HuH-7 (cell line): ENCODE measurements at regions not wholly inside any gene's neighbourhood (a gene's known extent, or its start where the extent isn't known, plus 50 kb on each side); places are given as distances from the start of the nearest gene placed in this dataset.
"Not testable (repeated sequence)": the region's sequence is repeated elsewhere in the genome, so short reads cannot be mapped to it uniquely, and the experiment has no call there.

Source experiments
- DNase-seq: peaks from one replicate; pipeline ENCODE4 v3.0.0; 2011; ENCODE audit warnings: low spot score

DNA sequence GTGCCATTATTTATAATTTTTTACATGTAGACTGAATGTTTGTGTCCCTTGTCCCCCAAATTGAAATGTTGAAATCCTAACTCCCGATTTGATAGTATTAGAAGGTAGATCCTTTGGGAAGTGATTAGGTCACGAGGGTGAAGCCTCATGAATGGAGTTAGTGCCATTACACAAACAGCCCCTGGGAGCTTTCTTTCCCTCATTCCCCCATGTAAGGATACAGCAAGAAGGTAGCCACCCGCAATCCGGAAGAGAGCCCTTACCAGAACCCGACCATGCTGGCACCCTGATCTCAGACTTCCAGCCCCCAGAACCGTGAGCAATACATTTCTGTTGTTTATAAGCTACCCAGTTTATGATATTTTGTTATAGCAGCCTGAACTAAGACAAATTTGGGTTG lies 143.2 kb downstream of the NPIPB5 start:
- no peak for DNase-seq

DNA sequence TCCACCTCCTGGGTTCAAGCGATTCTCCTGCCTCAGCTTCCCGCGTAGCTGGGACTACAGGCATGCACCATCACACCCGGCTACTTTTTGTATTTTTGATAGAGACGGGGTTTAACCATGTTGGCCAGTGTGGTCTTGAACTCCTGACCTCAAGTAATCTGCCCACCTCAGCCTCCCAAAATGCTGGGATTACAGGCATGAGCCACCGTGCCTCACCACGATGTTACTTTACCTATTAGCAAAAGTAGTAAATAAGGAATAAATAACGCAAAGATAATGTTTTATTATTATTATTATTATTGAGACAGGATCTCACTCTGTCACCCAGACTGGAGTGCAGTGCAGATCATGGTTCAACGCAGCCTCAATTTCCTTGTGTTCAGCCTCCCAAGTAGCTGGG lies 145.9 kb downstream of the NPIPB5 start:
- DNase-seq, result not testable (repeated sequence)

DNA sequence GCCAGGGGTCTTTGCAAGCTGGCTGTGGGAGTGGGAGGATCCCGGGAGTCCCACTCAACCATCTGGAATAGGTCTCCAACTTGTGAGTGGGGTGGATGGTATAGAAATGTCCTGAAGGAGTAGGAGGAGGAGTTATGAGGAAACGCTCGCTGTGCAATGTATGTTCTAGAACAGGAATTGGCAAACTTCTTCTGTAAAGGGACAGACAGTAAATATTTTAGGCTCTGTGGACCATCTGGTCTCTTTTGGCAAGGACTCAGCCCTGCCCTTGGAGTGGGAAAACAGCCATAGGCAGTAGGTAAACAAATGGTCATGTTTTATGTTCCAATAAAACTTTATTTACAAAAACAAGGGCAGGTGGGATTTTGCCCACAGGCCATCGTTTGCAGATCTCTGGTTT lies 149.2 kb downstream of the NPIPB5 start:
- DNase-seq, result no peak

DNA sequence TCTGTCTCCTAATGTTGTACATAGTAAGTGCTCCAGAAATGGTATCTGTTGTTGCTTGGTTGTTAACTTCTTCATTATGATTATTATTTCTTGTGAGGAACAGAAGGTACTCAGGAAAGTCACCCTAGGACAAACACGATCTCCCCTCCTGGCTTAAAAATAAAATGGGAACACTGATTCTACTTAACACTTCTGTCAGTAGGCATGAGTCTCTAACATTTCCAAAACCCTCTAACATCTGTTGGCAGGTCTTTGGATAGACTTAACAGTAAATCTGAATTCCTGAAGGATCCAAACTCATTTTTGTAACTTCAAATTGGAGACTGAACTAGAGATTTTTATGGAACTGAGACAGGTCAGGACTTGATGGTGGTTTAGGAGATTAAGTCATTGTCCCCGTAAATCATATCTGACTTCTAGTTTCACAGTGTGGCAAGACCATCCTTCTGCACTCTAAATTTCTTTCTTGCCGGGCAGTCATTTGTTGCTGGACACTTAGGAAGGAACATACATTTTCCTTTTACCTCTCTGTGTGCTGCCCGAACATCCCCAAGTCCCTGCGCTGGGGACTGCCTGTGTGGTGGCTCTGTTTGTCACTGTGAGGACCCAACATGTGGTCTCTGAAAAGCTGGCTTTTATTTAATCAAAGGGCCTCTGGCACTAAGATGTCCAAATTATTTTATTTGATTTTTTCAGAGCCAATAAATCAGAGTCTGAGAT lies 149.9 kb downstream of the NPIPB5 start:
- no peak for DNase-seq

DNA sequence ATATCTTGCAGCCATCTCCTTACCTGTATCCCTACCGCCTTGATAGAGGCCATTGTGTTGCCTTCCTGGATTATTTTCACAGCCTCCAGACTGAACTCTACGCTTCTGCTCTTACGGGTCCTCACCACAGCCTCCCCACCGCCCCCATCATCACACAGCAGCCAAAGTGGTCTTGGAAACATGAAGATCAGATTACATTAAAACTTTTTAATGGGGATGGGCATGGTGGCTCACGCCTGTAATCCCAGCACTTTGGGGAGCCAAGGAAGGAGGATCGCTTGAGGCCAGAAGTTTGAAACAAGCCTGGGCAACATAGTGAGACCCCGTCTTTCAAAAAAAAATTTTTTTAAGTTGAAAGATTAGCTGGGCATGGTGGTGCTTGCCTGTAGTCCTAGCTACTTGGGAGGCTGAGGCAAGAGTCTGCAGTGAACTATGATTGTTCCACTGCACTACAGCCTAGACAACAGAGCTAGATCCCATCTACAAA lies 150.5 kb downstream of the NPIPB5 start:
- DNase-seq, result no peak

DNA sequence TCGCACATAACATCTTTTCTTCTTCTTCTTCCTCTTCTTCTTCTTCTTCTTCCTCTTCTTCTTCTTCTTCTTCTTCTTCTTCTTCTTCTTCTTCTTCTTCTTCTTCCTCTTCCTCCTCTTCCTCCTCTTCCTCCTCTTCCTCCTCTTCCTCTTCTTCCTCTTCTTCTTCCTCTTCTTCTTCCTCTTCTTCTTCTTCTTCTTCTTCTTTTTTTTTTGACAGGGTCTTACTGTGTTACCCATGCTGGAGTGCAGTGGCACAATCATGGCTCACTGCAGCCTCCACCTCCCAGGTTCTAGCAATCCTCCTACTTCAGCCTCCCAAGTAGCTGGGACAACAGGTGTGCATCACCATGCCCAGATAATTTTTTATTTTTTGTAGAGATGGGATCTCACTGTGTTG lies 151.0 kb upstream of the HS3ST2 start:
- DNase-seq, result not testable (repeated sequence)

DNA sequence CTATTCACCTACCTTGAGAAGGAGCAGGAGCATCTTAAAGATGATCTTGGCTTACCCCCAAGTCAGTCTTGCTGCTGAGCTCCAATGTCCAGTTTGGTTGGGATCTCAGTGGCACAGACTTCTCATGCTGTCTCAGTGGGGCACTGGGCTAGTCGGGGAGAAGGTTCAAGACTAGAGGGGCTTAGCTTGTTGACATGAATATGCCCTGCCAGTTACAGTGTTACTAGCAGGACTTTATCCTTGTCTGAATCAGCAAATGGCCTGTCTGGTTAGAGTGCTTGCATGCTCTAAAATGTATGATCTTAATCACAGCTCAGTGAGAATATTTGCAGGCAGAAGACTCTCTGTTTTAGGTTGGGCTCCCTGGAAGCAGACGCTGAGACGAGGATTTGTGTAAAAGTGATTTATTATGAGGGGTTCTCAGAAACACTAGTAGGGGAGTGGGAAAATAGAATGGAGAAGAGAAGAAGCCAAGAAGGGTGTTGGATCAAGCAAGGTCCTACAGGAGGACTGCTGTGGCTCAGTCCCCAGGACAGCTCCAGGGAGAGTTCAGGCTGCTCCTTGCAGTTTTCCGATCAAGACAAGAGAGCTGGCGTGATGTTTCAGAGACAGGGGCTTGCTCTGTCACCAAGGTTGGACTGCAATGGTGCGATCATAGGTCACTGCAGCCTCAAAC lies 150.4 kb upstream of the HS3ST2 start:
- no peak for DNase-seq

DNA sequence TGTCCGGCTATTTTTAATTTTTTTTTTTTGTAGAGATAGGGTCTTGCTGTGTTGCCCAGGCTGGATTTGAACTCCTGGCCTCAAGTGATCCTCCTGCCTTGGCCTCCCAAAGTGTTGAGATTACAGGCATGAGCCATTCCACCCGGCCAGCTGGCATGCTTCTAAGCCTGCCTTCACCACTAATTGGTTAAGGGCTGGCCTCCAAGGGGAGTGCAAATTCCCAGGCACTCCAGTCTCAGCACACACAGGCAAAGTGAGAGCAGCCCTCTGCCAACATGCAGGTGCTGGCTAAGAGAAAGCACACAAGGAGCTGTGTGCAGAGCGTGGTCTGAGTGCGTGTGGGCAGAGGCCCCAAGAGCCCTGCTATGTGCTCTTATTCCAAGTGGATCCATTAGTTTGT lies 149.8 kb upstream of the HS3ST2 start:
- no peak for DNase-seq

DNA sequence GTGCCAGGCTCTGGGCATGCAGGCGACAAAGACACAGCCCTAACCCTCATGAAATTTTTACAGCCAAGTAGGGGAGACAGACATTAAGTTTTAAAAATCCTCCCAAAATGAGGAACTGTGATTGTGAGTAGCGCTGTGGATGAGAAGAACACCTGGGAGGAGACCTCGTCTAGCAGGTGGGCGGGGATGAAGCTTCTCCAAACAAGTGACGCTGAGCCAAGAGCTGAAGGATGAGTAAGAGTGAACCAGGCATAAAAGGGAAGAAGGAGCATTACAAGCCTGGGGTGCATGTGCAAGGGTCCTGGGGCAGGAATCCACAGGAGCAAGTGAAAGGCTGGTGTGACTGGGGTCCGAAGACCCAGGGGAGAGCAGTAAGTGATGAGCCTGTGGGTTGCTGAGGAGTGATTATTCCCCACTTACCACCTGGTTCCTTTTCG lies 149.4 kb upstream of the HS3ST2 start:
- DNase-seq, result no peak

DNA sequence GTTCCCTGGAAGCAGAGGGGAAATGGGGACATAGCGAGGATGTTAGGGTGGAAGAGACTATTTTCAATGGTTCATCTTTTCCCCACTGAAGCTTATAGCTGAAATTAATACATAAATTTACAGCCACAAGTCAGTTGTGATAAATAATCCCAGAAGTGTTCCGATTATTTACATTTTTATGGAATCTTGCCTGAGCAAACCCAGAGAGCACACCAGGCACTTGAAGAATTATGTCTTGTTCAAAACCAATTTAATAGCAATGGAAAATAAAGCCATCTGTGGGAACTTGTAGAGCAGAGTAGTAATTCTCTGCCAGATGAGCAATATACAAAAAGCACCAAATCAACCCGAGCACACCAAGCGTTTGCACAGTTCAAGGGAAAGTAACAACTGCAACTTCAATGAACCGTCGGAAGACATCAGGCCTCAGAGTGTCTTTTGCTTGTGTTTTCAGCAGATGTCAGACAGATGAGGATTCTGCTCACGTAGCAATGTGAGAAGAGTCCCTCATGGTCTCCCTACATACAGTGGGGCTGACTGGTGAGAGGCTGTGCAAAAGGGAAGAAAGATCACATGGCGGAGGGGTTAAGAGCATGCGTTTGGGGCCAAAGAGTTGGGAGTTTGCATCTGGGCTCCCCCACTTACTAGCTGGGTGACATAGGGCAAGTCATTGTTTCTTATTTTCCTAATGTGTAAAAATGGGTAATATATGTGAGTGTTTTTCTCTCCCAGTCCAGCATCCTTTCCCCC lies 148.7 kb upstream of the HS3ST2 start:
- no peak for DNase-seq

DNA sequence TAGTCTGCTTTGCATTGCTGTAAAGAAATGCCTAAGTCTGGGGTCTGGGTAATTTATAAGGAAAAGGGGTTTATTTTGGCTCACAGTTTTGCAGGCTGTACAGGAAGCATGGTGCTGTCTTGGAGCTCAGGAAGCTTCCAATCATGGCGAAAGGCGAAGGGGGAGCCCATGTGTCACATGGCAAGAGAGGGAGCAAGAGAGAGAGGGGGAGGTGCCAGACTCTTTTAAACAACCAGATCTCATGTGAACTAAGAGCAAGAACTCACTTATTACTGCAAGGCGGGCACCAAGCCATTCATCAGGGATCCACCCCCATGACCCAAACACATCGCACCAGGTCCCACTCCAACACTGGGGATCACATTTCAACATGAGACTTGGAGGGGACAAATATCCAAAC lies 148.2 kb upstream of the HS3ST2 start:
- no peak for DNase-seq

DNA sequence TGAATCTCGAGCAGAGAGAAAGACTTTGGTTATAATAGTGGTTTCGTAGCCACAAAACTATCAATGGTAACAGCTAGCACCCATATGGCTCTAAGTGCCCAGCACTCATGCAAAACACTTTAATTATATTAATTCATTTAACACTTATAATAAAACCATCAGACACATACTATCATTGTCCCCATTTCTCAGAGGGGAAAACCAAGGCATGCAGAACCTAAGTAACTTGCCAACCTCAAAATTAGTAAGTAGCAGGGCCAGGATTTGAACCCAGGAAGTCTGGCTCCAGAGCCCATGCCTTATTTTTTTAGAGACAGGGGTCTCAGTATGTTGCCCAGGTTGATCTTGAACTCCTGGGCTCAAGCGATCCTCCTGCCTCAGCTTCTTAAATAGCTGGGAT lies 145.6 kb upstream of the HS3ST2 start:
- no peak for DNase-seq

DNA sequence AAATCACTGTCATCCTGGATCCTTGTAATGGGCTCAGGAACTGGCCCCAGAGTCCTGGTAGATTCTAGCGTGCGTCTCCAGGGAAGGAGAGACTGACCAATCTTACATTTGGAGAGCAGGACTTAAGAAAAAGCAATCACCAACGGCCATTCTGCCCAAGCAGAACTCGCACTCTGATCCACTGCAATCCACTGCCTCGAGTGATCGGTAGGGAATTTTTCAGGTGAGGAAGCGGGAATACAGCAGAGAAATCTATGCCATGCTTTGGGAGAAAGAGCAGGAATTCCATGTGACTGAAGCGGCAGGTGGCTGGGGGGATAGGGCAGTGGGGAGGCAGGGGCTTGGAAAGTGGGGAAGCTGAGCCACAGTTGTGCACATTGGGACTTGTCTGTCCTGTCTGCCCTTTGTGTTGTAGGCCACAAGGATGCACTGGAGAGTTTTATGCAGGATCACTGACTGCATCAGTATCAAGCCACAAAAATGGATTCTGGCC lies 143.9 kb upstream of the HS3ST2 start:
- no peak for DNase-seq

DNA sequence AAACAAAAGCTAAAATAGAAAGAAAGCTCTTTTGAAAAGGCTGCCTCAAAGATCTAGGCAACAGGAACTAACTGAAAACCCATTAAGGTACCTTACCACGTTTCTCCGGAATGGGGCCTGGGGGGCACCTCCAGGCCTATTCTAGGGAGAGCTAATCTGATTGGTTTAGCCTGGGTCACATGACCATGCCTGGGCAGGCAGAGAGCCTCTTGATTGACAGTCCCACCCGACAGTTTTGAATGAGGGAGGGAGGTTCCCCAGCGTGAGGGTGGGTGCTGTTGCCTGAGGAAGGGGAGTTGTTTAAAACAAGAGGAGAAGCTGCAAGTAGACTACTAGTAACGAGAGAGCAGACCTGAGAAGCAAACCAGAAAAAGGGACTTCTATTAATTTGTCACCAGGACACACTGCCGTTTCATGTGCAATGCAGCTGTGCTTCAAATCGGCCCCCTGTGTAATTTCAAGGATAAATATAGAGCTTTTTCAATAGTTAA lies 143.4 kb upstream of the HS3ST2 start:
- DNase-seq, result peak; percentile 88

DNA sequence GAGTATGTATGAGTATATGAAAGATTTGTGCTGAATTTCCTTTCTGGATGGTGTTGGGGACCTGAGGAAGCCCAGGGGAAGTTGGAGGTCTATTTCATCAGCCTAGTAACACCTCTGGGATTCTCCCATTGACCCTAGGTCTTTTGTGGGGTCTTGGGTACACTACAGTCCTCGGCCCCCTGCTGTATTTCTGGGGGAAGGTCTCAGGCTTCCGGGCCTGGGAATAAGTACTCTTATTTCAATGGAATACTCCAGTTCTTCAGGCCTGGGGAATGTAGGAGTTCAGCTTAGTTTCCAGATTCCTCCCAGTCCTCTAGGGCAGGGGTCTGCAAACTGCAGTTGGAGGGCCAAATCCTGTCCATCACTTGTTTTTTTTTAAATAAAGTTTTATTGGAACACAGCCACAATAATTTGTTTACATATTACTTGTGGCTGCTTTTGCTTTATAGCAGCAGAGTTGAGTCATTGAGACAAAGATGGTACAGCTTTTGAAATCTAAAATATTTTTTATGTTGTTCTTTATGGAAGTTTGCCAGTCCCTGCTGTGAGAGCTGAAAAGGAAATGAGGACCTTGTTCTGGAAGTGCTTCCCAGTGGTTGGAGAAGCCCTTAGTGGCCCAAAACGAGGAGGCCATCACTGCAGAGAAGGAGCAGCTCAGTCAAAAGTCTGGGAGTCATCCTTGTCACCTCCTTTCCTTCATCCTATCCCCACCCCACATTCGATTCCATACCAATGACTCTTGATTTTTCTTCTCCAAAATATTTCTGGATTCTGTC lies 142.5 kb upstream of the HS3ST2 start:
- no peak for DNase-seq

DNA sequence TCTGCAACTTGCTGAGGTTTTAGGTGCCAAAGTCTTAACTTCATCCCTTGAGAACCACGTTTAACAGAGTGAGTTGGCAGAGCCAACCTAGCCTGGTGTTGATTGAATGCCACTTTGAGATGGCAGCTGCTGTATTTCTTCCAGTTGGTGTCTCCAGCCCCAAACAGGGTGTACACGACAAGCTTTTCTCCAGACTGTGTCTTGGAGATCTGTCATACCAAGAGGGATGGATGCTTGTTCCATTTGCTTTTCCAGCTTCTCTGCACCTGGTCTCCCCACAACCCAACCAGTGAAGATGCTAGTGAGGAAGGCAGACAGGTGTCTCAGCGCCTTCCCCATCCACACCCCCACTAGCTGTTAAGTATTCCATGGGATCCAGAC lies 141.1 kb upstream of the HS3ST2 start:
- no peak for DNase-seq

DNA sequence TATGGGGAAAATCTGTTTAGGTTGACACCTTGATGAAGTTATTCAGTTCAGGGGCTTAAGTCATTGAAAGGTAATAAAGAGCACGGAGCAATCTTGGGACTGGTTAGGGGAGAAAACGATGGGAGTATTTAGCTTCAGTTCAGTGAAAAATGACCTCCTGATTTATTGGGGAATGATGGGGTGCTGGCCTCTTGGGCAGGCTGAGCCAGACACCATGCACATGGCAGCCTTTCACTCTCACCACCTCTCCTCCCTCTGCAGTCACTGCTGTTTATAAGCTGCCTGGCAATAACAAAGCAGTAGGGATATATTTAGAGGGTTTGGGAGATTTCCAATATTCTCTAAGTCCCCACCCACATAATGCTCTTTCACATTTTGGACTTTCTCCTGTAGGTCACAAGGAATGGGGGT lies 140.5 kb upstream of the HS3ST2 start:
- DNase-seq, result no peak

DNA sequence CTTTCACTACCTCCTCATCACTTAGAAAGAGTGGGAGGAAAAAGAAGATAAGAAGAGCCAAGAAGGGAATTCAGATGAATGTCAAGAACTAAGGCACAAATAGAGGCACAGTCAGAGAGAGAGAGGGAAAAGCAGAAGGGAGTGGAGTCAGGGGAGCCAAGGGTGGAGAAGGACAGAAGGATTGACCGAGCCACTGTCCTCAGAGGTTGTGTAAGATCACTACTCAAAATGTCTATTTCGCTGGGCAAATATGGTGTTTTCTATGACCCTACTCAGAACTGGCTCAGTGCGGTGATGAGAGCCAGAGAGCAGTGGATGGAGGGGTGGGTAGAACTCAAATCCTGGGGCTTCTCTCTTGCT lies 139.2 kb upstream of the HS3ST2 start:
- DNase-seq, result no peak

DNA sequence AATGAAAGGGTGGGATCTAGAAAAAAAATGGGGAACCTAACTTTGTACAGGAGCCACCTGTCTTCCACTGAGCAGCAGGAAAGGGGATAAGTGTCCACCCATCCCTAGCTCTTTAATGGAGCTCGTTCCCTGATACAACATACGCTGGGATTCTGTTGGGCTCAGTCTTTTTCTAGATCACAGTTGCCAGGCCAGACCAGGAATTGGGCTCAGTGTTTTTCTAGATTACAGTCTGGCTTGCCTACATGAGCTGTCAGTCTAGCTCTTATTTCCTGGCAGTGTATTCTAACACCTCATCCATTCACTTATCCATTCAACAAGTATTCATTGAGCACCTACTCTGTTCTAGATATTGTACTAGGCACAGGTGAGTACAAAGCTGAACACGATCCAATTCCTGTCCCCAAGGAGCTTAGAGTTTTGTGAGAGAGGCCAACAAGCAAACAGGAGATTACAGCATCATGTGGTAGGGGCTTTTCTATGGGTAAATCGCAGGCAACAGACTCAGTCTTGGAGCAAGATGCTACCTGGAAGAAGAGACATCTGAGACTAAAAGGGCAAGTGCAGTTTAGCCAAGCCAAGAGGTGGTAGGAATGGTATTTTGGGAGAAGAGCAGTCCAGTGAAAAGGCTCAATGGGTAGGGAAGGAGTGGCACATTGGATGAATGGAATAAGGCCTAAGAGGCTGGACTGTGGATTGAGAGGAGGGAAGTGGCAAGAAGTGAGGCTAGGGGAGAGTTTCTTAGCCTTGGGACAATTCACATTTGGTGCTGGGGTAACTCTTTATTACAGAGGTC lies 138.0 kb upstream of the HS3ST2 start:
- no peak for DNase-seq

DNA sequence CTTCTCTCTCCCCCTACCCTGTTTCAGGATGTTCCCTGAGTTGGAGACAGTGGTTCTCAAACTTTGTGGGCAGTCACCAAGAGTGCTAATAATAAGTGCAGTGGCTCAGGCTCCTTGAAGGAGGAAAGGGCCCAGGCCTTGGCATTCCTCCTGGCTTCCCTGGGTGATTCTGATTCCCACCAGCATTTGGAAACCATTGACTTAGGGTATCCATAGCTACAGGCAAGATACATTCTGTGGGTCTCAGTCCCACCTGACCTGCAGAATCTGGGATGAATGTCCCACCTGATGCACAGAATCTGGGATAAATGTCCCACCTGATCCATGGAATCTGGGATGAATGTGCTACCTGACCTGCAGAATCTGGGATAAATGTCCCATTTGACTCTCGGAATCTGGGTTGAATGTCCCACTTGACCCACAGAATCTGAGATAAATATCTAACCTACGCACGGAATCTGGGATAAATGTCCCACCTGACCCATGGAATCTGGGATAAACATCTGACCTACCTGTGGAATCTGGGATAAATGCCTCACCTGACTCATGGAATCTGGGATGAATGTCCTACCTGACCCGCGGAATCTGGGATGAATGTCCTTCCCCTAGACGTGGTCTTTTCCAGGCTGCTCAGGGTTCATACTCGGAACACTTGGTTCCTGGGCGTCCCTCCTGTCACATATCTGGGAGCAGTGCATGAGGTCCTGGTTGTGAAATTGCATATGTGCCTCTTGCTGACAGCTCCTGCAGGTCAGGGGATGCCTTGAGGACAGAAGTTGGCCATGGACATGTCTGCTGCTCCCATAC lies 136.7 kb upstream of the HS3ST2 start:
- DNase-seq, result no peak
